ENCODE measurements at regions not wholly inside any gene's neighbourhood (a gene's known extent, or its start where the extent isn't known, plus 50 kb on each side); places are given as distances from the start of the nearest gene placed in this dataset.

- TF ChIP-seq REST (IDR thresholded peaks at IDR 0.05) (no peak), RXRA (IDR thresholded peaks at IDR 0.05) (no peak), HNF4G (IDR thresholded peaks at IDR 0.05) (no peak), FOXA1 (IDR thresholded peaks at IDR 0.05) (no peak), ATF3 (IDR thresholded peaks at IDR 0.05) (no peak)
Measured at GRCh38 chr13:64930636-64931035, 2299.5 kb downstream of the PCDH9 start (continued).

GRCh38 chr13:64928696-64929499 lies 2301.2 kb downstream of the PCDH9 start:
- Histone ChIP-seq H3K27me3 (ENCODE audit: control insufficient read depth in 4 of 4, insufficient read depth in 4 of 4, low read length in 3 of 4) (no peaks in the 10 kb centered on the region), H3K4me3 (ENCODE audit: low read depth in 1 of 3, low read length in 3 of 3) (no peak overlapping the region), H3K36me3 (ENCODE audit: control insufficient read depth in 4 of 4, insufficient read depth in 3 of 4, low read depth in 1 of 4, low read length in 3 of 4) (no peaks in the 10 kb centered on the region), H3K9ac (ENCODE audit: low read depth in 1 of 2, low read length in 2 of 2) (no peak overlapping the region), H3K27ac (ENCODE audit: low read depth in 1 of 2, low read length in 2 of 2) (no peak overlapping the region), H3K4me1 (ENCODE audit: control insufficient read depth in 4 of 4, insufficient read depth in 4 of 4, low read length in 3 of 4) (no peaks in the 10 kb centered on the region), H3K9me3 (ENCODE audit: control insufficient read depth in 4 of 4, low read length in 3 of 4) (peaks cover 0 to 4% (median 0%) of the 10 kb centered on the region in 4 donors)
- no peak for TF ChIP-seq GABPA (IDR thresholded peaks at IDR 0.05 in 1 of 2, conservative IDR thresholded peaks at IDR 0.05 in 1 of 2)
- TF ChIP-seq CTCF (IDR thresholded peaks at IDR 0.05; ENCODE audit: low read depth, low read length, missing input control), result no peak
- TF ChIP-seq HNF4G (IDR thresholded peaks at IDR 0.05), result no peak
- TF ChIP-seq YY1 (IDR thresholded peaks at IDR 0.05), result no peak
- TF ChIP-seq NR2F2 (IDR thresholded peaks at IDR 0.05), result no peak
- no peak for TF ChIP-seq ZBTB33 (IDR thresholded peaks at IDR 0.05)
- no peak for TF ChIP-seq MAX (IDR thresholded peaks at IDR 0.05)
- no peak for TF ChIP-seq RXRA (IDR thresholded peaks at IDR 0.05)
- DNase-seq (ENCODE audit: low spot score), result no peak
- 57% methylated on average over 3 of the region's 3 CpGs for WGBS

Measured in liver (tissue), 8 donors.